ENCODE measurements at regions not wholly inside any gene's neighbourhood (a gene's known extent, or its start where the extent isn't known, plus 50 kb on each side); places are given as distances from the start of the nearest gene placed in this dataset.

GRCh38 chr1:114282751-114283403 is 129.2 kb upstream of the SYT6 start:
- no peaks in the 10 kb centered on the region for H3F3A ChIP-seq (ENCODE audit: low read length, unreplicated experiment)
- H2AFZ ChIP-seq (ENCODE audit: low read length) = 0 out of 2 replicates have a peak overlapping the region, but pooled peaks have one; percentile 31
- POLR2A ChIA-PET (ENCODE audit: unreplicated experiment) = no interaction called here
- intact Hi-C loops (cut with micrococcal nuclease) = loop anchor here (1.0 to 10.0 kb wide), 2 partner anchors 305 to 448 kb away; no protein-coding TSS in a partner anchor
- no peak overlapping the region for H3K9ac ChIP-seq (ENCODE audit: low read length)
- BruUV-seq (replicated peaks) = no TSS peak
- ATAC-seq (peak; percentile 100), DNase-seq (peak; percentile 88)
- no peaks in the 10 kb centered on the region for H4K20me1 ChIP-seq (ENCODE audit: low read length)
- H3K27me3 ChIP-seq (ENCODE audit: low read length) = peaks cover 24% of the 10 kb centered on the region
- TF ChIP-seq EZH2 (IDR thresholded peaks at IDR 0.05; ENCODE audit: low read length, unreplicated experiment) (no peak), CTCF (conservative IDR thresholded peaks at IDR 0.05; ENCODE audit: low read depth, low read length) (peak; percentile 91)
- no peaks in the 10 kb centered on the region for H3K36me3 ChIP-seq (ENCODE audit: low read depth, low read length)
- H3K4me3 ChIP-seq (ENCODE audit: low read length) = no peak overlapping the region
- H3K4me1 ChIP-seq (ENCODE audit: insufficient read depth, low read length) = no peaks in the 10 kb centered on the region
- H3K9me3 ChIP-seq (ENCODE audit: low read length) = no peaks in the 10 kb centered on the region
- no peak overlapping the region for H3K4me2 ChIP-seq (ENCODE audit: low read length)
- no peaks in the 10 kb centered on the region for H3K79me2 ChIP-seq (ENCODE audit: low read length)
- no peak overlapping the region for H3K27ac ChIP-seq (ENCODE audit: low read length)
- CTCF ChIA-PET = interaction anchor here (0.6 to 1.5 kb wide), 13 partner anchors 9 to 598 kb away, joined by 3 to 14 read pairs (median 3); partner anchors contain the start of gene OLFML3
- no peaks in the 10 kb centered on the region for H3K9me2 ChIP-seq (replicated peaks; ENCODE audit: low read length)

GRCh38 chr1:114278911-114279310 is 125.2 kb upstream of the SYT6 start:
- POLR2A ChIA-PET (ENCODE audit: unreplicated experiment) = no interaction called here
- no TSS peak for BruUV-seq (replicated peaks)
- Histone ChIP-seq H3K79me2 (ENCODE audit: low read length) (no peaks in the 10 kb centered on the region), H4K20me1 (ENCODE audit: low read length) (no peaks in the 10 kb centered on the region), H2AFZ (ENCODE audit: low read length) (no peak overlapping the region), H3K36me3 (ENCODE audit: low read depth, low read length) (no peaks in the 10 kb centered on the region), H3F3A (ENCODE audit: low read length, unreplicated experiment) (no peaks in the 10 kb centered on the region), H3K27ac (ENCODE audit: low read length) (no peak overlapping the region), H3K4me3 (ENCODE audit: low read length) (no peak overlapping the region), H3K27me3 (ENCODE audit: low read length) (peaks cover 35% of the 10 kb centered on the region), H3K9ac (ENCODE audit: low read length) (no peak overlapping the region), H3K4me1 (ENCODE audit: insufficient read depth, low read length) (no peaks in the 10 kb centered on the region), H3K9me3 (ENCODE audit: low read length) (no peaks in the 10 kb centered on the region), H3K4me2 (ENCODE audit: low read length) (no peak overlapping the region), H3K9me2 (replicated peaks; ENCODE audit: low read length) (no peaks in the 10 kb centered on the region)
- ATAC-seq = no peak
- intact Hi-C loops (cut with micrococcal nuclease) = no loop called here
- CTCF ChIA-PET = no interaction called here
- TF ChIP-seq EZH2phosphoT487 (IDR thresholded peaks at IDR 0.05; ENCODE audit: borderline replicate concordance, low read length) (no peak), CTCF (conservative IDR thresholded peaks at IDR 0.05; ENCODE audit: low read depth, low read length) (no peak), EZH2 (IDR thresholded peaks at IDR 0.05; ENCODE audit: low read length, unreplicated experiment) (no peak)
- no peak for DNase-seq

GRCh38 chr1:114278430-114278829 is 124.8 kb upstream of the SYT6 start:
- no peaks in the 10 kb centered on the region for H3K36me3 ChIP-seq (ENCODE audit: low read depth, low read length)
- intact Hi-C loops (cut with micrococcal nuclease) = no loop called here
- no peak overlapping the region for H3K4me2 ChIP-seq (ENCODE audit: low read length)
- no peaks in the 10 kb centered on the region for H3K9me3 ChIP-seq (ENCODE audit: low read length)
- no peaks in the 10 kb centered on the region for H3K4me1 ChIP-seq (ENCODE audit: insufficient read depth, low read length)
- no TSS peak for BruUV-seq (replicated peaks)
- H3F3A ChIP-seq (ENCODE audit: low read length, unreplicated experiment) = no peaks in the 10 kb centered on the region
- TF ChIP-seq EZH2phosphoT487 (IDR thresholded peaks at IDR 0.05; ENCODE audit: borderline replicate concordance, low read length) (no peak), EZH2 (IDR thresholded peaks at IDR 0.05; ENCODE audit: low read length, unreplicated experiment) (no peak), CTCF (conservative IDR thresholded peaks at IDR 0.05; ENCODE audit: low read depth, low read length) (no peak)
- H3K4me3 ChIP-seq (ENCODE audit: low read length) = no peak overlapping the region
- no peak overlapping the region for H3K27ac ChIP-seq (ENCODE audit: low read length)
- ChIA-PET CTCF (no interaction called here), POLR2A (ENCODE audit: unreplicated experiment) (no interaction called here)
- no peaks in the 10 kb centered on the region for H3K9me2 ChIP-seq (replicated peaks; ENCODE audit: low read length)
- ATAC-seq (no peak), DNase-seq (no peak)
- peaks cover 35% of the 10 kb centered on the region for H3K27me3 ChIP-seq (ENCODE audit: low read length)
- H4K20me1 ChIP-seq (ENCODE audit: low read length) = no peaks in the 10 kb centered on the region
- no peaks in the 10 kb centered on the region for H3K79me2 ChIP-seq (ENCODE audit: low read length)
- H3K9ac ChIP-seq (ENCODE audit: low read length) = no peak overlapping the region
- H2AFZ ChIP-seq (ENCODE audit: low read length) = no peak overlapping the region
